ENCODE measurements at regions not wholly inside any gene's neighbourhood (a gene's known extent, or its start where the extent isn't known, plus 50 kb on each side); places are given as distances from the start of the nearest gene placed in this dataset.

DNA sequence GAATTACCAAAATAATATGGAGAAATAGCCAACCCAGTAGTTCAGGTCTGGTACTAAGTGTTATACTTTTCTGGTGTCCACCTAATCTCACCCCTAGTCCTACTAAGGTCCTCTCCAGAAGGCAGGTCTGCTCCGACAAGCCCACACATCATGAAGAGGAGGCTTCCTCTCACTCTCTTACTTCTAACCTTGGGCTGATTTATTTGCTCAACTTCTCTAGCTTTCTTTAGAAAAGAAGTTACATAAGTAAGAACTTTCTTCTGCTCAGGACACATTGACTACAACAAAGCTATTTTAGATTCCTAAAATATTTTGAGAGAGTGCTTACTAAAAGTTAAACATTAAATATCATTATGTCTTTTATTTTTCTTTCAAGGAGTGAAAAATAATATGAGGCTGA, 329.7 kb upstream of the NREP start:
- TF ChIP-seq, protein P1, sequence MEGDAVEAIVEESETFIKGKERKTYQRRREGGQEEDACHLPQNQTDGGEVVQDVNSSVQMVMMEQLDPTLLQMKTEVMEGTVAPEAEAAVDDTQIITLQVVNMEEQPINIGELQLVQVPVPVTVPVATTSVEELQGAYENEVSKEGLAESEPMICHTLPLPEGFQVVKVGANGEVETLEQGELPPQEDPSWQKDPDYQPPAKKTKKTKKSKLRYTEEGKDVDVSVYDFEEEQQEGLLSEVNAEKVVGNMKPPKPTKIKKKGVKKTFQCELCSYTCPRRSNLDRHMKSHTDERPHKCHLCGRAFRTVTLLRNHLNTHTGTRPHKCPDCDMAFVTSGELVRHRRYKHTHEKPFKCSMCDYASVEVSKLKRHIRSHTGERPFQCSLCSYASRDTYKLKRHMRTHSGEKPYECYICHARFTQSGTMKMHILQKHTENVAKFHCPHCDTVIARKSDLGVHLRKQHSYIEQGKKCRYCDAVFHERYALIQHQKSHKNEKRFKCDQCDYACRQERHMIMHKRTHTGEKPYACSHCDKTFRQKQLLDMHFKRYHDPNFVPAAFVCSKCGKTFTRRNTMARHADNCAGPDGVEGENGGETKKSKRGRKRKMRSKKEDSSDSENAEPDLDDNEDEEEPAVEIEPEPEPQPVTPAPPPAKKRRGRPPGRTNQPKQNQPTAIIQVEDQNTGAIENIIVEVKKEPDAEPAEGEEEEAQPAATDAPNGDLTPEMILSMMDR (IDR thresholded peaks at IDR 0.05) = no peak

DNA sequence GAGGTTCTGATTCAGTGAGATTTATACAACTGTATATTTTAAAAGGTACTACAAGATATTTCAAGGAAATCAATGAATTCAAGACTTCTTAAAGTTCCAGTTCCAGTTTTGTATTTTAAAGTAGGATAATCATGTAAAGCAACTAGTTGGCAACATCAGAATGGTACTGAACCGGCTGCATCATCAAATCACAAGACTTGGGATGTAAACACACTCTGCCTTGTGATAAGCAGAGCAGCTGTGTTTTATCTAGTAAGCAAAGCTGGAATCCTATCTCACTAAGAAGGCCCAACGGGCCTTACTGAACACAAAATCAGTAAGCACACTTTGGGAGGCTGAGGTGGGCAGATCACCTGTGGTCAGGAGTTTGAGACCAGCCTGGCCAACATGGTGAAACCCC, 327.2 kb upstream of the NREP start:
- ATAC-seq (ENCODE audit: insufficient number of reproducible peaks, low FRiP score, low read depth) = no peak
- Histone ChIP-seq H3K9me3 (no peaks in the 10 kb centered on the region), H3K27me3 (replicated peaks; ENCODE audit: insufficient read depth) (no peaks in the 10 kb centered on the region), H3K4me1 (ENCODE audit: control insufficient read depth in 1 of 2, low read depth in 2 of 2) (no peaks in the 10 kb centered on the region), H3K36me3 (no peaks in the 10 kb centered on the region), H3K4me3 (no peak overlapping the region), H3K27ac (no peak overlapping the region)
- no peak for DNase-seq (ENCODE audit: low spot score)
- TF ChIP-seq, protein P1 (IDR thresholded peaks at IDR 0.05) = no peak

More for the DNA sequence above, 329.7 kb upstream of the NREP start:
- H3K27ac ChIP-seq = no peak overlapping the region
- ATAC-seq (ENCODE audit: insufficient number of reproducible peaks, low FRiP score, low read depth) = no peak
- H3K4me1 ChIP-seq (ENCODE audit: control insufficient read depth in 1 of 2, low read depth in 2 of 2) = no peaks in the 10 kb centered on the region
- no peaks in the 10 kb centered on the region for H3K36me3 ChIP-seq
- H3K4me3 ChIP-seq = no peak overlapping the region
- no peak for DNase-seq (ENCODE audit: low spot score)
- no peaks in the 10 kb centered on the region for H3K9me3 ChIP-seq
- H3K27me3 ChIP-seq (replicated peaks; ENCODE audit: insufficient read depth) = no peaks in the 10 kb centered on the region

DNA sequence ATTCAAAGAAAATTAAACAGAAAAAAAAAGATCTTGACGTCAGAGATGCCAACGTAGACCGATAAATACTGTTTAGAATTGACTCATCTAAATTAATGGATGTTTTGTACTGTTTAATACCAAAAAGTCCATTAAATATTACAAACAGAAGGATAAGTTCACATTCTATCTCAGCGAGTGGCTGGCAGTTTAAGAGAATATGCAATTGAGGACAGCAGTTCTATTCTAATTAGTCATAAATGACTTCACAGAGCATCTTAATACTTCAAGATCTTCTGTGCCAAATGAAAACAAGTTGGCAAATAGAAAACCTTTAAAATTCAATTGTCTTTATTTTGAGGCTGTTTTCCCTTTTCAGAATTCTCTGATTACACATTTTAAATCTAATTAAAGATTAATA, 326.6 kb upstream of the NREP start:
- DNase-seq (ENCODE audit: low spot score) (no peak), ATAC-seq (ENCODE audit: insufficient number of reproducible peaks, low FRiP score, low read depth) (no peak)

DNA sequence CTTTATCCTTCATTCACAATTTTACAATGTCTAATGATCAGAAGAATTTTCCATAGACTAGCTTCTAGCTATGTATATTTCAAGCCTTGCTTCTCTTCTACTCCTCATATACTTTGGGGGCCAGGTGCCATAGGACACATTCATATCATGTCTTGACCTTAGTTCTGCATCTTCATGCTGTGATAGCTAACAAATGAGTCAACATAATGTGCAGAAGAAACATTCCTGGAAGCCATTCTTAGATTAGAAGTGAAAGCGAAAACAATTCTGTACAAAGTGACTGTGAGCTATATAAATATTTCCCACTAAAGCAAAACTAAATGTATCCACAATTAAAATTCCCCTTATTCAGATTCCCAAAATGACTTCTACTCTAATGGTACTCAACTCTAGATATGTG, 320.2 kb upstream of the NREP start:
- DNase-seq (ENCODE audit: low spot score) (no peak), ATAC-seq (ENCODE audit: insufficient number of reproducible peaks, low FRiP score, low read depth) (no peak)
- Histone ChIP-seq H3K27me3 (replicated peaks; ENCODE audit: insufficient read depth) (no peaks in the 10 kb centered on the region), H3K4me1 (ENCODE audit: control insufficient read depth in 1 of 2, low read depth in 2 of 2) (no peaks in the 10 kb centered on the region), H3K4me3 (no peak overlapping the region), H3K36me3 (no peaks in the 10 kb centered on the region), H3K9me3 (no peaks in the 10 kb centered on the region), H3K27ac (no peak overlapping the region)
- TF ChIP-seq, protein P1 (IDR thresholded peaks at IDR 0.05) = no peak

More for the DNA sequence above, 326.6 kb upstream of the NREP start:
- Histone ChIP-seq H3K27ac (no peak overlapping the region), H3K9me3 (no peaks in the 10 kb centered on the region), H3K4me3 (no peak overlapping the region), H3K27me3 (replicated peaks; ENCODE audit: insufficient read depth) (no peaks in the 10 kb centered on the region), H3K4me1 (ENCODE audit: control insufficient read depth in 1 of 2, low read depth in 2 of 2) (no peaks in the 10 kb centered on the region), H3K36me3 (no peaks in the 10 kb centered on the region)
- TF ChIP-seq, protein P1 (IDR thresholded peaks at IDR 0.05) = no peak

DNA sequence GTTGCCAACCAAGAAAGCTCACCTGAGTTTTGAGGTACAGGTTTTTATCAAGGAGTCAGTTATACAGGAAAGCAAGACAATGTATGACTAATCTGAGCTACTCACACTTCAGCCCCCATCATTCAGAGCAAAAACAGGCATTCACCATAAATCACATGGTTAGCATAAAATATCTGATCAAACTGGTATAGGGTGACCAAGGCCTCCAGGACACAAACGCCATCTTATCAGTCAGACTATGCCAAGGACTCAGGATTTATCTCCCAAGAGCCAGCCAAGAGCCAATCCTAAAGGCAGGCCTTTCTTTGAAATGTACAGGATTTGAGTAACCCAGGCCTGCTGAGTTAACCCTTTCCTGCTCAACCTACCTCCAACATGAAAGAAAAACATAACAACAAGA, 313.0 kb upstream of the NREP start:
- Histone ChIP-seq H3K9me3 (no peaks in the 10 kb centered on the region), H3K27ac (no peak overlapping the region), H3K4me3 (no peak overlapping the region), H3K36me3 (no peaks in the 10 kb centered on the region), H3K27me3 (replicated peaks; ENCODE audit: insufficient read depth) (no peaks in the 10 kb centered on the region), H3K4me1 (ENCODE audit: control insufficient read depth in 1 of 2, low read depth in 2 of 2) (no peaks in the 10 kb centered on the region)
- DNase-seq (ENCODE audit: low spot score) (no peak), ATAC-seq (ENCODE audit: insufficient number of reproducible peaks, low FRiP score, low read depth) (no peak)
- TF ChIP-seq, protein P1 (IDR thresholded peaks at IDR 0.05) = no peak

Measured in thoracic aorta (tissue), 2 donors.